SK-N-MC (cell line): ENCODE measurements at regions not wholly inside any gene's neighbourhood (a gene's known extent, or its start where the extent isn't known, plus 50 kb on each side); places are given as distances from the start of the nearest gene placed in this dataset.

Experiments used
- EZH2 ChIP-seq: fragments of 200-600 bp; sonication (generic); IDR thresholded peaks from one replicate; pipeline ENCODE4 v1.6.1; 2017; ENCODE audit warnings: antibody characterized with exemption
- POLR2AphosphoS5 ChIP-seq: IDR thresholded peaks from 2 replicates; pipeline ENCODE4 v1.6.1; 2012; ENCODE audit warnings: mild to moderate bottlenecking, low read depth, low read length, borderline replicate concordance

DNA sequence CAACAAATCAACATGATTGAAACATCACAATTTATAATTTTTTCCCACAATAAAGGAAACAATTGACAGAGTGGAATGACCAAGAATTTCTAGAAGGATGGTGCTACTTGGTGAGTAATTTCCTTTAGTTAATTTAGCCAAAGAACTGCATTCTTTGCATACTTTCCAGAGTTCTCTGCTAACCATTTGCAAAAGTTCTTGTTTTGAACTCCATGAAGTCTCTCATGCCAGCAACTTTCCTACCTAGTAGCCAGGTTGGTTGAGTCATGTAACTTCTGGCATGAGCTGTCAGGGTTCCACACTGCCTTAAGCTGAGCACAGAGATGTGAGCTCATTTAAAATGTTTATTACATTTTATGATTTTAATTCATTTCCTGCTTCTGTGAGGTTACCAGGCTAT is 539.6 kb downstream of the PID1 start:
- no peak for TF ChIP-seq POLR2AphosphoS5
- no peak for TF ChIP-seq EZH2
